H9 (cell line): ENCODE measurements at regions not wholly inside any gene's neighbourhood (a gene's known extent, or its start where the extent isn't known, plus 50 kb on each side); places are given as distances from the start of the nearest gene placed in this dataset.

ENCODE experiments used
- DNase-seq: peaks from one replicate; pipeline ENCODE4 v3.0.0-alpha.2; 2017
- H2AFZ ChIP-seq: one replicate; pipeline ENCODE4 v1.6.1; 2013; ENCODE audit warnings: mild to moderate bottlenecking, low read length, control low read depth, moderate library complexity
- H2AK5ac ChIP-seq: 2 replicates; pipeline ENCODE4 v1.6.1; 2013; ENCODE audit warnings: low read length, control low read depth, mixed read lengths; ENCODE audit not compliant: insufficient read length
- H2BK120ac ChIP-seq: one replicate; pipeline ENCODE4 v1.6.1; 2013; ENCODE audit warnings: low read depth, mild to moderate bottlenecking, low read length, control low read depth, inconsistent platforms; ENCODE audit not compliant: poor library complexity, severe bottlenecking
- H2BK12ac ChIP-seq: 2 replicates; pipeline ENCODE4 v1.6.1; 2013; ENCODE audit warnings: low read length, control low read depth, mixed read lengths, low read depth; ENCODE audit not compliant: insufficient read length
- H2BK15ac ChIP-seq: 2 replicates; pipeline ENCODE4 v1.6.1; 2013; ENCODE audit warnings: low read depth, low read length, control low read depth
- H2BK20ac ChIP-seq: one replicate; pipeline ENCODE4 v1.6.1; 2013; ENCODE audit warnings: low read depth, mild to moderate bottlenecking, low read length, control low read depth, inconsistent platforms; ENCODE audit not compliant: poor library complexity, severe bottlenecking
- H2BK5ac ChIP-seq: 2 replicates; pipeline ENCODE4 v1.6.1; 2013; ENCODE audit warnings: low read length, control low read depth, mixed read lengths; ENCODE audit not compliant: insufficient read length
- H3K14ac ChIP-seq: 2 replicates; pipeline ENCODE4 v1.6.1; 2013; ENCODE audit warnings: low read length, control low read depth; ENCODE audit not compliant: insufficient read depth
- H3K18ac ChIP-seq: 2 replicates; pipeline ENCODE4 v1.6.1; 2013; ENCODE audit warnings: low read depth, mild to moderate bottlenecking, mixed read lengths, low read length, control low read depth; ENCODE audit not compliant: insufficient read length
- H3K23ac ChIP-seq: 2 replicates; pipeline ENCODE4 v1.6.1; 2013; ENCODE audit warnings: low read length, control low read depth, mixed read lengths, low read depth; ENCODE audit not compliant: insufficient read length
- H3K23me2 ChIP-seq: 2 replicates; pipeline ENCODE4 v1.6.1; 2013; ENCODE audit warnings: low read depth, mild to moderate bottlenecking, mixed read lengths, low read length, control low read depth; ENCODE audit not compliant: insufficient read length, poor library complexity, severe bottlenecking
- H3K27ac ChIP-seq: 2 replicates; pipeline ENCODE4 v1.5.1; 2013; ENCODE audit warnings: low read length, control low read depth, mixed read lengths, low read depth; ENCODE audit not compliant: insufficient read length
- H3K27me3 ChIP-seq: 2 replicates; pipeline ENCODE4 v1.6.1; 2013; ENCODE audit warnings: low read length, control low read depth, inconsistent platforms; ENCODE audit not compliant: insufficient read depth
- H3K4ac ChIP-seq: 2 replicates; pipeline ENCODE4 v1.6.1; 2013; ENCODE audit warnings: low read depth, mild to moderate bottlenecking, control low read depth, inconsistent platforms, low read length, moderate library complexity
- H3K4me1 ChIP-seq: 2 replicates; pipeline ENCODE4 v1.6.1; 2013; ENCODE audit warnings: low read length, control low read depth, inconsistent platforms; ENCODE audit not compliant: insufficient read depth
- H3K4me2 ChIP-seq: 2 replicates; pipeline ENCODE4 v1.6.1; 2013; ENCODE audit warnings: low read length, control low read depth, mixed read lengths; ENCODE audit not compliant: insufficient read length, insufficient read depth
- H3K56ac ChIP-seq: 2 replicates; pipeline ENCODE4 v1.6.1; 2013; ENCODE audit warnings: low read depth, mild to moderate bottlenecking, mixed read lengths, low read length, control low read depth; ENCODE audit not compliant: insufficient read length
- H3K79me1 ChIP-seq: 2 replicates; pipeline ENCODE4 v1.6.1; 2013; ENCODE audit warnings: low read depth, mild to moderate bottlenecking, moderate library complexity, low read length, control low read depth, inconsistent platforms; ENCODE audit not compliant: insufficient read depth, poor library complexity, severe bottlenecking
- H3K79me2 ChIP-seq: 2 replicates; pipeline ENCODE4 v1.6.1; 2013; ENCODE audit warnings: low read length, control low read depth, inconsistent platforms; ENCODE audit not compliant: insufficient read depth
- H3K9ac ChIP-seq: 2 replicates; pipeline ENCODE4 v1.6.1; 2013; ENCODE audit warnings: low read length, control low read depth, mixed read lengths; ENCODE audit not compliant: insufficient read length; ENCODE audit errors: extremely low read depth
- H3K9me3 ChIP-seq: one replicate; pipeline ENCODE4 v1.6.1; 2013; ENCODE audit warnings: low read depth, low read length, inconsistent platforms; ENCODE audit not compliant: control insufficient read depth
- H3T11ph ChIP-seq: one replicate; pipeline ENCODE4 v1.6.1; 2013; ENCODE audit warnings: mild to moderate bottlenecking, low read length, control low read depth, inconsistent platforms
- H4K20me1 ChIP-seq: one replicate; pipeline ENCODE4 v1.6.1; 2013; ENCODE audit not compliant: control insufficient read depth, insufficient read length, insufficient read depth
- H4K5ac ChIP-seq: 2 replicates; pipeline ENCODE4 v1.6.1; 2013; ENCODE audit warnings: low read depth, mild to moderate bottlenecking, mixed read lengths, low read length, control low read depth; ENCODE audit not compliant: insufficient read length
- H4K8ac ChIP-seq: replicated peaks from 2 replicates; pipeline ENCODE4 v1.6.1; 2013; ENCODE audit warnings: low read length, control low read depth, mixed read lengths, low read depth; ENCODE audit not compliant: insufficient read length
- H4K91ac ChIP-seq: 2 replicates; pipeline ENCODE4 v1.6.1; 2013; ENCODE audit warnings: low read depth, mild to moderate bottlenecking, moderate library complexity, mixed read lengths, low read length, control low read depth; ENCODE audit not compliant: insufficient read length
- H3K27ac Mint-ChIP-seq, 3 experiments: 2 replicates in 2 of 3; 3 replicates in 1 of 3; pipeline ENCODE4 v1.8.0; 2020 to 2021; ENCODE audit warnings: mixed read lengths in 3 of 3, mild to moderate bottlenecking in 1 of 3, moderate library complexity in 1 of 3
- H3K27me3 Mint-ChIP-seq: 2 replicates; pipeline ENCODE4 v1.8.0; 2021; ENCODE audit warnings: low read depth, mild to moderate bottlenecking, moderate library complexity, mixed read lengths
- H3K36me3 Mint-ChIP-seq, 3 experiments: 2 replicates in 2 of 3; 3 replicates in 1 of 3; pipeline ENCODE4 v1.8.0; 2020 to 2021; ENCODE audit warnings: low read depth in 3 of 3, mixed read lengths in 3 of 3; ENCODE audit not compliant: insufficient read depth in 1 of 3
- H3K4me1 Mint-ChIP-seq, 2 experiments: 2 replicates each; pipeline ENCODE4 v1.8.0; 2020; ENCODE audit warnings: mixed read lengths in 2 of 2
- H3K4me3 Mint-ChIP-seq, 2 experiments: 2 replicates in 1 of 2; 3 replicates in 1 of 2; pipeline ENCODE4 v1.8.0; 2020 to 2021; ENCODE audit warnings: mild to moderate bottlenecking in 2 of 2, mixed read lengths in 2 of 2, moderate library complexity in 1 of 2
- H3K9me3 Mint-ChIP-seq, 2 experiments: 2 replicates in 1 of 2; 3 replicates in 1 of 2; pipeline ENCODE4 v1.8.0; 2020; ENCODE audit warnings: mild to moderate bottlenecking in 2 of 2, mixed read lengths in 2 of 2, moderate library complexity in 1 of 2
- CTCF ChIP-seq: fragments of 200-600 bp; sonication (generic); conservative IDR thresholded peaks from 3 replicates; pipeline ENCODE4 v1.8.0; 2021; ENCODE audit warnings: antibody characterized with exemption, mild to moderate bottlenecking
- WGBS: extraction: QIAGEN DNeasy Blood & Tissue Kit; methylation state at CpG from one replicate; pipeline ENCODE4 v1.1.7; 2013; ENCODE audit warnings: missing lambda C conversion rate, low lambda C conversion rate, mixed read lengths; ENCODE audit not compliant: insufficient read length; ENCODE audit errors: extremely low coverage; 5-methylcytosine and 5-hydroxymethylcytosine counted together

GRCh38 chr2:157004789-157005188 lies 252.7 kb upstream of the GALNT5 start:
- no peaks in the 10 kb centered on the region for H4K20me1 ChIP-seq
- H3K9ac ChIP-seq = no peak overlapping the region
- peaks cover 13 to 16% of the 10 kb centered on the region in 2 experiments for H3K4me1 Mint-ChIP-seq
- DNase-seq = no peak
- no peaks in the 10 kb centered on the region for H3K4me1 ChIP-seq
- H3K9me3 ChIP-seq = no peaks in the 10 kb centered on the region
- no peaks in the 10 kb centered on the region for H3K27me3 Mint-ChIP-seq
- no peak overlapping the region for H3K4ac ChIP-seq
- no peak overlapping the region for H4K91ac ChIP-seq
- H2AK5ac ChIP-seq = no peak overlapping the region
- H3K9me3 Mint-ChIP-seq = peaks cover 3 to 4% of the 10 kb centered on the region in 2 experiments; a peak in 3 of 5 replicates
- H3K27me3 ChIP-seq = no peaks in the 10 kb centered on the region
- no peak overlapping the region for H3K18ac ChIP-seq
- H2AFZ ChIP-seq = no peak overlapping the region
- H3K14ac ChIP-seq = no peak overlapping the region
- no peak overlapping the region for H4K8ac ChIP-seq
- 0 out of 7 replicates have a peak, but pooled peaks cover 0 to 4% (median 0%) of the 10 kb centered on the region in 3 experiments for H3K36me3 Mint-ChIP-seq
- TF ChIP-seq CTCF = no peak
- no peak overlapping the region for H3K27ac ChIP-seq
- no CpG with 5 or more reads among the region's 2 CpGs for WGBS
- H2BK12ac ChIP-seq = no peak overlapping the region
- no peak overlapping the region for H3K23ac ChIP-seq
- H3K4me2 ChIP-seq = no peak overlapping the region
- no peak overlapping the region for H3T11ph ChIP-seq
- H3K79me2 ChIP-seq = no peaks in the 10 kb centered on the region
- H4K5ac ChIP-seq = no peak overlapping the region
- H2BK5ac ChIP-seq = no peak overlapping the region
- H3K4me3 Mint-ChIP-seq = no peak overlapping the region
- no peak overlapping the region for H2BK120ac ChIP-seq
- H3K23me2 ChIP-seq = no peaks in the 10 kb centered on the region
- no peak overlapping the region for H2BK20ac ChIP-seq
- no peak overlapping the region for H2BK15ac ChIP-seq
- H3K56ac ChIP-seq = no peak overlapping the region
- no peak overlapping the region for H3K27ac Mint-ChIP-seq
- H3K79me1 ChIP-seq = no peaks in the 10 kb centered on the region
